ENCODE measurements at regions not wholly inside any gene's neighbourhood (a gene's known extent, or its start where the extent isn't known, plus 50 kb on each side); places are given as distances from the start of the nearest gene placed in this dataset.

GRCh38 chr2:83972128-83972527 lies 487.0 kb downstream of the SUCLG1 start:
- TF ChIP-seq EZH2phosphoT487 (IDR thresholded peaks at IDR 0.05; ENCODE audit: borderline replicate concordance, low read length) = no peak
- no peak for TF ChIP-seq CTCF (conservative IDR thresholded peaks at IDR 0.05; ENCODE audit: low read depth, low read length)
- no peak for TF ChIP-seq EZH2 (IDR thresholded peaks at IDR 0.05; ENCODE audit: low read length, unreplicated experiment)
